ENCODE measurements at regions not wholly inside any gene's neighbourhood (a gene's known extent, or its start where the extent isn't known, plus 50 kb on each side); places are given as distances from the start of the nearest gene placed in this dataset.

- Histone ChIP-seq H3K4me1 (ENCODE audit: low read length) (no peaks in the 10 kb centered on the region), H3K79me2 (ENCODE audit: low read length) (no peaks in the 10 kb centered on the region), H3K27ac (ENCODE audit: low read length) (no peak overlapping the region), H3K27me3 (ENCODE audit: low read length) (no peaks in the 10 kb centered on the region), H3K4me3 (ENCODE audit: low read length) (no peak overlapping the region), H3K4me2 (ENCODE audit: low read depth, low read length, poor library complexity, severe bottlenecking) (no peak overlapping the region), H2AFZ (ENCODE audit: low read length) (no peak overlapping the region), H4K20me1 (ENCODE audit: insufficient read depth, low read depth, low read length) (no peaks in the 10 kb centered on the region), H3K9ac (ENCODE audit: low read length) (no peak overlapping the region), H3K36me3 (ENCODE audit: insufficient read depth, low read length) (no peaks in the 10 kb centered on the region), H3K9me3 (ENCODE audit: low read length) (no peaks in the 10 kb centered on the region), H3K9me2 (replicated peaks; ENCODE audit: insufficient read depth, low read length) (no peaks in the 10 kb centered on the region)
- no peak for DNase-seq
These were observed 208.1 kb upstream of the PIK3R1 start for GRCh38 chr5:68007451-68007850.

DNA sequence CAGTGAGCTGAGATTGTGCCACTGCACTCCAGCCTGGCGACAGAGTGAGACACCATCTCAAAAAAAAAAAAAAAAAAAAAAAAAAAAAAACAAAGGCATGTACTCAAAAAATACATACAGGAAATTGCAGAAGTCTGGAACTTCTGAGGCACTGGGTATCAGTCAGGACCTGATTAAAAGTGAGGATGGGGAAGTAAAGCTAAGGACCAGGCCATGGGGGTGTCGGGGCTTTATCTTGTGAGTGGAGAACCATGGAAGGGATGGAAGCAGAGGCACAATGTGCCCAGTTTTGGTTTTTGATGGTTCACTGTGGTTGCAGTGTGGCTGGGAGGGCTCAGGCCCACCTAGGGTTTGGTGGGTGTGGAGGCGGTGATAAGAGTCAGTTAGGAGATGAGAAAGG lies 212.7 kb upstream of the PIK3R1 start:
- no peaks in the 10 kb centered on the region for H3K27me3 ChIP-seq (ENCODE audit: low read length)
- H3K4me3 ChIP-seq (ENCODE audit: low read length), result no peak overlapping the region
- DNase-seq, result no peak
- H3K9me2 ChIP-seq (replicated peaks; ENCODE audit: insufficient read depth, low read length), result no peaks in the 10 kb centered on the region
- H3K4me1 ChIP-seq (ENCODE audit: low read length), result no peaks in the 10 kb centered on the region
- H2AFZ ChIP-seq (ENCODE audit: low read length), result no peak overlapping the region
- no peak overlapping the region for H3K4me2 ChIP-seq (ENCODE audit: low read depth, low read length, poor library complexity, severe bottlenecking)
- no peak overlapping the region for H3K9ac ChIP-seq (ENCODE audit: low read length)
- no peak overlapping the region for H3K27ac ChIP-seq (ENCODE audit: low read length)
- H3K79me2 ChIP-seq (ENCODE audit: low read length), result no peaks in the 10 kb centered on the region
- H4K20me1 ChIP-seq (ENCODE audit: insufficient read depth, low read depth, low read length), result no peaks in the 10 kb centered on the region
- H3K9me3 ChIP-seq (ENCODE audit: low read length), result no peaks in the 10 kb centered on the region
- no peaks in the 10 kb centered on the region for H3K36me3 ChIP-seq (ENCODE audit: insufficient read depth, low read length)

DNA sequence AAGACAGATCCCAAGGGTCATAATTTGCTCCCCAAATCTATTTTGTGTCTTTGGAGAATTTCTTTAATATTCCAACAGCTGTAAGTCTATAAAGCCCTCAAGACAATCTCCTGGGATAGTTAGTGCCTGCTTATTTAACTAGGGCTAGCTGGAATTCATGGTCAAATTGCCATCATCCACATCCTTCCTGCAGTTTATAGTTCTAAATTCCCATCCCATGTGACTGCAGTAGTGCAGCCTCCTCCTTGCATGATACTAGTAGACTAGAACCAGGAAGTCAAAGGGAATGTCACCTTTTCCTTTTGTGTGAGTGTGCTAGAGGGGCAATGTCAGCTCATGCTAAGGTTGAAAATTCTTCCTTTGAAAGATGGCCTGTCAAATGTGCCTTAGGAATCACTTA lies 214.8 kb upstream of the PIK3R1 start:
- Histone ChIP-seq H3K4me3 (ENCODE audit: low read length) (no peak overlapping the region), H3K4me2 (ENCODE audit: low read depth, low read length, poor library complexity, severe bottlenecking) (no peak overlapping the region), H4K20me1 (ENCODE audit: insufficient read depth, low read depth, low read length) (no peaks in the 10 kb centered on the region), H3K27ac (ENCODE audit: low read length) (no peak overlapping the region), H3K79me2 (ENCODE audit: low read length) (no peaks in the 10 kb centered on the region), H3K9me2 (replicated peaks; ENCODE audit: insufficient read depth, low read length) (no peaks in the 10 kb centered on the region), H2AFZ (ENCODE audit: low read length) (no peak overlapping the region), H3K27me3 (ENCODE audit: low read length) (no peaks in the 10 kb centered on the region), H3K4me1 (ENCODE audit: low read length) (no peaks in the 10 kb centered on the region), H3K9ac (ENCODE audit: low read length) (no peak overlapping the region), H3K9me3 (ENCODE audit: low read length) (no peaks in the 10 kb centered on the region), H3K36me3 (ENCODE audit: insufficient read depth, low read length) (no peaks in the 10 kb centered on the region)
- DNase-seq, result no peak

DNA sequence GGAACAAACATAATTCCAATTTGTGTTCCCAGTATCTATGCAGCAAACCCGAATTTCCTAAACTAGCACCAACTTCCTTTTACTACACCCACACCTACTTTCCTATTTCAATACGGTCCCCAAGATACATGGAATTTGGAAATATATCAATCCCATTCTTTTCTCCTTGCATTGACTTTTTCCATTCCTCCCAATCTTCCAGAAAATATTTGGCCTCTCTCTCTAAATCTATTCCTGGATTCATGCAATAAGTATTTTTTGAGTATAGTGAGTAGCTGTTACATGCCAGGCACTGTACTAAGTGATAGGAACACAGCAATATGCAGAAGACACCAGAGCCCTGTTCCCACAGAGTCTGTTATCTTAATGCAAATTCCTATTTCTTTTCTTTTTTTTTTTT lies 216.2 kb upstream of the PIK3R1 start:
- Histone ChIP-seq H3K9me3 (ENCODE audit: low read length) (no peaks in the 10 kb centered on the region), H3K27me3 (ENCODE audit: low read length) (no peaks in the 10 kb centered on the region), H3K36me3 (ENCODE audit: insufficient read depth, low read length) (no peaks in the 10 kb centered on the region), H3K4me3 (ENCODE audit: low read length) (no peak overlapping the region), H4K20me1 (ENCODE audit: insufficient read depth, low read depth, low read length) (no peaks in the 10 kb centered on the region), H3K9me2 (replicated peaks; ENCODE audit: insufficient read depth, low read length) (no peaks in the 10 kb centered on the region), H2AFZ (ENCODE audit: low read length) (no peak overlapping the region), H3K79me2 (ENCODE audit: low read length) (no peaks in the 10 kb centered on the region), H3K9ac (ENCODE audit: low read length) (no peak overlapping the region), H3K4me1 (ENCODE audit: low read length) (no peaks in the 10 kb centered on the region), H3K27ac (ENCODE audit: low read length) (no peak overlapping the region), H3K4me2 (ENCODE audit: low read depth, low read length, poor library complexity, severe bottlenecking) (no peak overlapping the region)
- DNase-seq, result no peak

DNA sequence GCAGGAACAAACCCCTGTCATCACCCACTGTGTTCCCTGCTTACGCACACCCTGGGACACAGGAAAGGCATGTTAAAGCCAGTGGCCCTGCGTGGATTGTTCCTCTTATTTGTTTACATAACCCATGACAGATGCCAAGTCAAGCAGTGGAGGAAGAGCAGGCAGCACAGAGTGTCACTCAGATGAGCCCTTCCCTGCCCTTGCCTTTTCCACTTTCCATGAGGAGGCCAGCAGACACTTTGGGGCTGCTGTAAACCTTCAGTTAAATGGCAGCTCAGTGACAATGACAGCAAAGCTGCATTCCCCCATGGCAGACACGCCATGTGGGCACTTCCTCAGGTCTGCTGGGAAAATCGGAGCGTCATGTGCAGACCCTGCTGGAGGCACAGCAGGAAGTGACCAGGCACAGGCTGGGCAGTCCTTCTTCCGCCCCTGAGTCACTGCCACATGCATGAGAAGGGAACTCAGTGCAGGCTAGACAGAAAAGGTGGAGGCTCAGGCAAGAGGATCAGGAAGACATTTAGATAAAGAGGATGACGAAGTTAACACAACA lies 216.8 kb upstream of the PIK3R1 start:
- H3K4me2 ChIP-seq (ENCODE audit: low read depth, low read length, poor library complexity, severe bottlenecking), result no peak overlapping the region
- H3K27me3 ChIP-seq (ENCODE audit: low read length), result no peaks in the 10 kb centered on the region
- no peaks in the 10 kb centered on the region for H3K9me3 ChIP-seq (ENCODE audit: low read length)
- H4K20me1 ChIP-seq (ENCODE audit: insufficient read depth, low read depth, low read length), result no peaks in the 10 kb centered on the region
- H3K27ac ChIP-seq (ENCODE audit: low read length), result no peak overlapping the region
- H2AFZ ChIP-seq (ENCODE audit: low read length), result no peak overlapping the region
- no peaks in the 10 kb centered on the region for H3K36me3 ChIP-seq (ENCODE audit: insufficient read depth, low read length)
- H3K9me2 ChIP-seq (replicated peaks; ENCODE audit: insufficient read depth, low read length), result no peaks in the 10 kb centered on the region
- H3K4me1 ChIP-seq (ENCODE audit: low read length), result no peaks in the 10 kb centered on the region
- DNase-seq, result no peak
- no peak overlapping the region for H3K4me3 ChIP-seq (ENCODE audit: low read length)
- no peaks in the 10 kb centered on the region for H3K79me2 ChIP-seq (ENCODE audit: low read length)
- no peak overlapping the region for H3K9ac ChIP-seq (ENCODE audit: low read length)

- no peaks in the 10 kb centered on the region for H3K79me2 ChIP-seq (ENCODE audit: low read length)
- H3K27ac ChIP-seq (ENCODE audit: low read length), result no peak overlapping the region
- H3K9me3 ChIP-seq (ENCODE audit: low read length), result no peaks in the 10 kb centered on the region
- H3K9me2 ChIP-seq (replicated peaks; ENCODE audit: insufficient read depth, low read length), result no peaks in the 10 kb centered on the region
- no peaks in the 10 kb centered on the region for H4K20me1 ChIP-seq (ENCODE audit: insufficient read depth, low read depth, low read length)
- H3K4me1 ChIP-seq (ENCODE audit: low read length), result no peaks in the 10 kb centered on the region
- H3K9ac ChIP-seq (ENCODE audit: low read length), result no peak overlapping the region
- no peaks in the 10 kb centered on the region for H3K36me3 ChIP-seq (ENCODE audit: insufficient read depth, low read length)
- H3K27me3 ChIP-seq (ENCODE audit: low read length), result no peaks in the 10 kb centered on the region
- H2AFZ ChIP-seq (ENCODE audit: low read length), result no peak overlapping the region
- H3K4me2 ChIP-seq (ENCODE audit: low read depth, low read length, poor library complexity, severe bottlenecking), result no peak overlapping the region
- no peak overlapping the region for H3K4me3 ChIP-seq (ENCODE audit: low read length)
- DNase-seq, result no peak
These were observed 217.6 kb upstream of the PIK3R1 start for GRCh38 chr5:67997892-67998457.

GRCh38 chr5:67997148-67997547 lies 218.4 kb upstream of the PIK3R1 start:
- DNase-seq, result no peak
- no peaks in the 10 kb centered on the region for H4K20me1 ChIP-seq (ENCODE audit: insufficient read depth, low read depth, low read length)
- H3K9me3 ChIP-seq (ENCODE audit: low read length), result no peaks in the 10 kb centered on the region

GRCh38 chr5:67996596-67996995 lies 219.0 kb upstream of the PIK3R1 start:
- Histone ChIP-seq H2AFZ (ENCODE audit: low read length) (no peak overlapping the region), H3K4me2 (ENCODE audit: low read depth, low read length, poor library complexity, severe bottlenecking) (no peak overlapping the region), H3K4me3 (ENCODE audit: low read length) (no peak overlapping the region), H3K9me2 (replicated peaks; ENCODE audit: insufficient read depth, low read length) (no peaks in the 10 kb centered on the region), H3K9me3 (ENCODE audit: low read length) (no peaks in the 10 kb centered on the region), H4K20me1 (ENCODE audit: insufficient read depth, low read depth, low read length) (no peaks in the 10 kb centered on the region), H3K27ac (ENCODE audit: low read length) (no peak overlapping the region), H3K79me2 (ENCODE audit: low read length) (no peaks in the 10 kb centered on the region), H3K4me1 (ENCODE audit: low read length) (no peaks in the 10 kb centered on the region), H3K9ac (ENCODE audit: low read length) (no peak overlapping the region), H3K27me3 (ENCODE audit: low read length) (no peaks in the 10 kb centered on the region), H3K36me3 (ENCODE audit: insufficient read depth, low read length) (no peaks in the 10 kb centered on the region)
- DNase-seq, result no peak

More at GRCh38 chr5:67997148-67997547, 218.4 kb upstream of the PIK3R1 start:
- Histone ChIP-seq H3K9me2 (replicated peaks; ENCODE audit: insufficient read depth, low read length) (no peaks in the 10 kb centered on the region), H3K79me2 (ENCODE audit: low read length) (no peaks in the 10 kb centered on the region), H3K27ac (ENCODE audit: low read length) (no peak overlapping the region), H3K4me1 (ENCODE audit: low read length) (no peaks in the 10 kb centered on the region), H3K27me3 (ENCODE audit: low read length) (no peaks in the 10 kb centered on the region), H3K4me2 (ENCODE audit: low read depth, low read length, poor library complexity, severe bottlenecking) (no peak overlapping the region), H3K36me3 (ENCODE audit: insufficient read depth, low read length) (no peaks in the 10 kb centered on the region), H2AFZ (ENCODE audit: low read length) (no peak overlapping the region), H3K9ac (ENCODE audit: low read length) (no peak overlapping the region), H3K4me3 (ENCODE audit: low read length) (no peak overlapping the region)
